GM10266 (cell line): ENCODE measurements at regions not wholly inside any gene's neighbourhood (a gene's known extent, or its start where the extent isn't known, plus 50 kb on each side); places are given as distances from the start of the nearest gene placed in this dataset.

ENCODE experiments used
- DNase-seq: peaks from one replicate; pipeline ENCODE4 v3.0.0; 2012; ENCODE audit errors: extremely low spot score
- TF ChIP-seq, protein P1 (sequence below): IDR thresholded peaks from 2 replicates; pipeline ENCODE4 v1.5.1; 2012; ENCODE audit warnings: mild to moderate bottlenecking, low read depth; ENCODE audit not compliant: control insufficient read depth, insufficient read depth; ENCODE audit errors: missing control alignments

DNA sequence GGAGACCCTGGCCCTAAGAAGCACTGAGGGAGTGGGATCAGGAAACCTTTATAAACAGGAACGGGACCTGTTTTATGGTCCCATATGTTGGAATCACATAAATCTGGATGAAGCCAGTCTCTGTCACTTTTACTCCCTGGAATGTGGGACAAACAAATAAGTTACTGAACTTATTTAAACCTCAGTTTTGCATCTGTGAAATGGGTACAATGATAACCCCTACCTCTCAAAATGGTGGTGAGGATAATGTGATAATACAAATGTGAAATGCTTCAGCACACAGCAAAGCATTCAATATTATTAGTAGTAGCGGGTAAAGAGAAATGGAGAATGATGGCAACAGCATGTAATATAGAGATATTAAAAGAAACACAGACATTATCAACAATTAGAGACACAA lies 298.9 kb downstream of the ZSWIM6 start:
- DNase-seq: no peak

DNA sequence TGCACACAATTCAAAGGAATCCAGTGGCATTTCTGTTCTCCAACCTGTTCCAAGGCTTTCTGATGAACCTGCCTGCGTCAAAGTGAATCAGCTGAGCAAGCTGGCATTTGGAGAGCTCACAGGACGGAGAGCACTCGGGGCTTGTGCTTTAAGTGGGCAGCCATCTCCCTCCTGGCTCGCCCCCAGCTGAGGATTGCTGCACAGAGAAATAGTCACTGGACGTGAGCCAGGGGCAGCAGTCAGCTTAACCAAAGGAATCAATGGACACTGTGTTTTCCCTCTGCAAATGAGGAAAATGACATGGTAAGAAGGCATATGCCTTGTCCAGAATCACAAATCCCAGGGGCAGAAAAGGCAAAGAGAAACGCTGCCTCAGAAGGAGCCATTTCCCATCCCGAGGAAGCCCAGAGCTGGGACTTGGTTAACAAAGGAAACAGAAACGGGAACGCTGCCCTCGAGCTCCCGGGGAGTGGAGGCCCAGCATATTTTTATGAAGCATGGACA lies 299.4 kb downstream of the ZSWIM6 start:
- DNase-seq: no peak
- TF ChIP-seq, protein P1, sequence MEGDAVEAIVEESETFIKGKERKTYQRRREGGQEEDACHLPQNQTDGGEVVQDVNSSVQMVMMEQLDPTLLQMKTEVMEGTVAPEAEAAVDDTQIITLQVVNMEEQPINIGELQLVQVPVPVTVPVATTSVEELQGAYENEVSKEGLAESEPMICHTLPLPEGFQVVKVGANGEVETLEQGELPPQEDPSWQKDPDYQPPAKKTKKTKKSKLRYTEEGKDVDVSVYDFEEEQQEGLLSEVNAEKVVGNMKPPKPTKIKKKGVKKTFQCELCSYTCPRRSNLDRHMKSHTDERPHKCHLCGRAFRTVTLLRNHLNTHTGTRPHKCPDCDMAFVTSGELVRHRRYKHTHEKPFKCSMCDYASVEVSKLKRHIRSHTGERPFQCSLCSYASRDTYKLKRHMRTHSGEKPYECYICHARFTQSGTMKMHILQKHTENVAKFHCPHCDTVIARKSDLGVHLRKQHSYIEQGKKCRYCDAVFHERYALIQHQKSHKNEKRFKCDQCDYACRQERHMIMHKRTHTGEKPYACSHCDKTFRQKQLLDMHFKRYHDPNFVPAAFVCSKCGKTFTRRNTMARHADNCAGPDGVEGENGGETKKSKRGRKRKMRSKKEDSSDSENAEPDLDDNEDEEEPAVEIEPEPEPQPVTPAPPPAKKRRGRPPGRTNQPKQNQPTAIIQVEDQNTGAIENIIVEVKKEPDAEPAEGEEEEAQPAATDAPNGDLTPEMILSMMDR: no peak

More for the DNA sequence above, 298.9 kb downstream of the ZSWIM6 start:
- TF ChIP-seq, protein P1: no peak

DNA sequence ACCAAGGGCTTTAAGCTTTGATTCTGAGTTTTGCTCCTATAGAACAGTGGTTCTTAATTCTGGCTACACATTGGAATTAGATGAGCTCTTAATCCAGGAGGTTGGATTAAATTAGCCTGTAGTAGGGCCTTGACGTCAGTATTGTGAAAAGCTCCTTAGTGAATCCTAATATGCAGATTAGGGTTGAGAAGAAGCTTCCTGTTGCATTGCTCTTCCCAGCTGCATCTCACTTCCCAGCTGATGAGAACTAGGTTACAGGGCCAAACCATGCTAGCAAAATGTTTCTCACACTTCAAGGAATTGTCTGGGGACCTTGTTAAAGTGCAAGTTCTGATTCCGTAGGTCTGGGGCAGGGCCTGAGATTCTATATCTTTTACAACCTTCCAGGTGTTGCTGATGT lies 300.0 kb downstream of the ZSWIM6 start:
- TF ChIP-seq, protein P1: no peak
- DNase-seq: no peak

DNA sequence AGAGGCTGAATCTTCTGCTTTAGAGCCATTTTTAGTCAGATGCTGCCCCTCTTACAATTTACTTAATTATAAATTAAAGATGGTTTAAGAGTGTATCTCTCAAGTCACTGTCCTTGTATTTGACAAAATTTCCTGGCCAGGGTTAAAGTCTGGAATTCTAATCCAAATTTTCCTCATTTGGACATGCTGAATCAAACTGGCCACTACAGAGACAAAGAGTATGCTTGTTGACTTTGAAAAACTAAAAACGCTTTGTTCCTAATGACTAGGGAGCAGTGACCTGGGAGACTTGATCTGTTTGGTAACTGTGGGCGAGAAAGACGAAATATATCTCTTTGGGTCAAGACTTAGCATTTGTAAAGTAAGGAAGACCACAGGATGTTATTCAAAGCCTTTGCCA lies 303.2 kb downstream of the ZSWIM6 start:
- TF ChIP-seq, protein P1: no peak
- no peak for DNase-seq

DNA sequence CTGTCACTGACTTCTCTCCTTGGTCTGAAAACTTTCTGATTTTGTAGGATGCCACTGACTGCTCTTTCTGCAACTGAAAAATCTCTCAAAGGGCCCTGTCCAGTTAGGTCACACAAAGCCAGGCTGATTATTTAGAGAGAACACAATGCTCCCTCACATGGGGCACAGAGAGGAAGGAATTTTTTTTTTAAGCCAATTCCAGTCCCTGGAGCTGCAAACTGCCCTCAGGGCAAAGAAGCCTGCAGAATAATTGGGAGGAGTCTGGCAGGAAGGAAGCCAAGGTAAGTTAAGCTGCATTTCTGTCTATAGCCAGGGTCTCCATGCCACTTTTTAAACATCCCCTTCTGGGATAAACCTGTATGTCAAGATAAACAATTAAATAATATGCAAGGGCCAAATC lies 305.5 kb downstream of the ZSWIM6 start:
- DNase-seq: no peak

DNA sequence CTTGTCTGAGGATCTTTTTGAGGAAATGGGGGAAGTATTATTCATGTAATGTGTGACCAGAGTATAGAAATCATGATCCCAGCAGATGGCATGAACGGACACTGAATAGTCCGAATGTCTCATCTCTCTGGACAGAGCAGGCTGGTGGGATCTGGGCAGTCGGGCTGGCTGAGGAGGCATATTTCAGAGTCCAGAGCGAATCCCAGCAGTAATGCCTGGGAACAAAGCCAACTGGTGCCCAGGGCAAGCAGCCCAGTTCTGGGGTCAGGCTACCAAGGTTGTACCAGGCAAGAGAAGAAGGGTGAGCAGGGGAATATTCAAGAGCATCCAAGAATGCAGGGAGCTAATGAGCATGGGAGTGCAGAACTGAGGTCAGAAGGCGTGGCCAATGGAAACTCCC lies 306.4 kb downstream of the ZSWIM6 start:
- DNase-seq: no peak
- TF ChIP-seq, protein P1: no peak

More for the DNA sequence above, 305.5 kb downstream of the ZSWIM6 start:
- TF ChIP-seq, protein P1: no peak

DNA sequence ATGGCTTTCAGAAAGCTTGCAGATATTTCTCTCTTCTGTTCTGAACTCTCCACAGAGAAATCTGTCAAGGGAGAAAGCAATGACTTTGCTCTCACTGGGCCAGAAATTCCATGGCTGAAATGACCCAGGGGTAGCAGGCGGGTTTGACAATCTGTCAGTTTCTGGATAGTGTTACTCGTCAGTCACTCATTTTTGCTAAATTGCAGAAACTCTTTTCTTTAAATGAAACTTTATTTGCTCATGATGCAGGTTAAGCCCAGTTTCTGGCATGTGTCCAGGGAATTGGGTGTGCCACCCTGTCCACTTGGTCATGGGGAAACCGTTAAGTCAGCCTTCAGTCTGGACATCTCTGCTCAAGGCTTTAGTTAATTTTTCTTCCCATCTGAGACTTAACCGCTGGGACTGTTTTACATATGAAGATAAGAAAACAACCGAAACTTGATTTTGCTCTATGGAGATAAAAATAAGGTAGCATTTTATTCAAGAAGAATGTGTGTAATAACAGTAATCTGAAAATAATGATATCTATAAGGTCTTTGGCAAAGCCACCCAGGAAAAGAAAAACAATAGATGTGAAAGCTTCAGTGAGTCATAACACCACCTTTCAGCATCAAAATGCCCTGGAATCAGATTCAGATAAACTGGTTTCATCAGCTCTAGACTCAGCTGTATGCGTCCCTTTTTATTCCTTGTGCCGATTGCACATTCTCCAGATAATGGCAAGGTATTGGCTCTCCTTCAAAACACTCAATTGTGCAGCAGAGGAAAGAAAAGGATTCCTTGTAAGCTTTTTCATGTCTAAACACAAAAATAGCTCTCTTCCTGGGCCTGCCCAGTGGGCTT lies 308.3 kb downstream of the ZSWIM6 start:
- TF ChIP-seq, protein P1: no peak
- no peak for DNase-seq
